SU-DHL-6 (cell line): ENCODE measurements at regions not wholly inside any gene's neighbourhood (a gene's known extent, or its start where the extent isn't known, plus 50 kb on each side); places are given as distances from the start of the nearest gene placed in this dataset.

Experiments used
- CTCF ChIP-seq: fragments of 200-600 bp; sonication (generic); IDR thresholded peaks from one replicate; pipeline ENCODE4 v1.5.1; 2017; ENCODE audit warnings: antibody characterized with exemption, mild to moderate bottlenecking, low read length, moderate library complexity; ENCODE audit not compliant: insufficient read depth, poor library complexity, severe bottlenecking
- EZH2phosphoT487 ChIP-seq: fragments of 200-600 bp; sonication (generic), shearing (Covaris generic); conservative IDR thresholded peaks from 2 replicates; pipeline ENCODE4 v1.6.1; 2018; ENCODE audit warnings: mild to moderate bottlenecking, antibody characterized with exemption, low read length, moderate library complexity, mixed read lengths

GRCh38 chr1:224529844-224530243, 86.3 kb upstream of the CNIH3 start:
- TF ChIP-seq CTCF (no peak), EZH2phosphoT487 (no peak)
